Right forelimb (tissue), 1 donor: ENCODE measurements at regions not wholly inside any gene's neighbourhood (a gene's known extent, or its start where the extent isn't known, plus 50 kb on each side); places are given as distances from the start of the nearest gene placed in this dataset.

Experiments used
- DNase-seq: peaks from one replicate; pipeline ENCODE4 v3.0.0-alpha.2; 2018

GRCh38 chr10:121661451-121661851 lies 63.2 kb upstream of the FGFR2 start:
- no peak for DNase-seq

GRCh38 chr10:121659236-121659635 lies 61.0 kb upstream of the FGFR2 start:
- DNase-seq: no peak

DNA sequence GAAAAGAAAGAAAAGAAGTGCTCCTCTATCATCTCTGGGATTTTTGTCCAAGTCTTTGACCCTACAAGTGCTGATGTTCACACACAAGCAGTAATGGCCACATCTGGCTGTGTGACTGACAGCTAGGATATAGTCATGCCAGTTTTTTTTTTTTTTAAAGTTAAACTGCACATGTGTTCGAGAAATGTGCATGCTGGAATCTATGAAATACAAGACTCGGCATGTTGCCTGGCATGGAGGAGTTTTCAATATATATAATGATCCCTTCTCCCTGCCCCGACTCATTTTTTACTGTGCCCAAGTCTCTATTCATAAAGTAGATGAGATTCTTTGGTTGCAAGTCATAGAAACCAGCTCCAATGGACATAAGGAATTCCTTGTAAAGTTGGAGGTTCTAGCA lies 60.4 kb upstream of the FGFR2 start:
- DNase-seq: no peak

DNA sequence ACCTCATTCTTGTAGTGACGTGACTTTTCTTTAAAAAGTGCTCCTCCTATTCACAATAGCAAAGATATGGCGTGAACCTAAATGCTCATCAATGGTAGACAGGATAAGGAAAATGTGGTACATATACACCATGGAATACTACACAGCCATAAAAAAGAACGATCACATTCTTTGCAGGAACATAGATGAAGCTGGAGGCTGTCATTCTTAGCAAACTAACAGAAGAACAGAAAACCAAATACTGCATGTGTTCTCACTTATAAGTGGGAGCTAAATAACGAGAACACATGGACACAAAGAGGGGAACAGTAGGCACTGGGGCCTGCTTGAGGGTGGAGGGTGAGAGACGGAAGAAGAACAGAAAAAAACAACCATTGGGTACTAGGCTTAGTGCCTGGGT lies 59.9 kb upstream of the FGFR2 start:
- DNase-seq: no peak

DNA sequence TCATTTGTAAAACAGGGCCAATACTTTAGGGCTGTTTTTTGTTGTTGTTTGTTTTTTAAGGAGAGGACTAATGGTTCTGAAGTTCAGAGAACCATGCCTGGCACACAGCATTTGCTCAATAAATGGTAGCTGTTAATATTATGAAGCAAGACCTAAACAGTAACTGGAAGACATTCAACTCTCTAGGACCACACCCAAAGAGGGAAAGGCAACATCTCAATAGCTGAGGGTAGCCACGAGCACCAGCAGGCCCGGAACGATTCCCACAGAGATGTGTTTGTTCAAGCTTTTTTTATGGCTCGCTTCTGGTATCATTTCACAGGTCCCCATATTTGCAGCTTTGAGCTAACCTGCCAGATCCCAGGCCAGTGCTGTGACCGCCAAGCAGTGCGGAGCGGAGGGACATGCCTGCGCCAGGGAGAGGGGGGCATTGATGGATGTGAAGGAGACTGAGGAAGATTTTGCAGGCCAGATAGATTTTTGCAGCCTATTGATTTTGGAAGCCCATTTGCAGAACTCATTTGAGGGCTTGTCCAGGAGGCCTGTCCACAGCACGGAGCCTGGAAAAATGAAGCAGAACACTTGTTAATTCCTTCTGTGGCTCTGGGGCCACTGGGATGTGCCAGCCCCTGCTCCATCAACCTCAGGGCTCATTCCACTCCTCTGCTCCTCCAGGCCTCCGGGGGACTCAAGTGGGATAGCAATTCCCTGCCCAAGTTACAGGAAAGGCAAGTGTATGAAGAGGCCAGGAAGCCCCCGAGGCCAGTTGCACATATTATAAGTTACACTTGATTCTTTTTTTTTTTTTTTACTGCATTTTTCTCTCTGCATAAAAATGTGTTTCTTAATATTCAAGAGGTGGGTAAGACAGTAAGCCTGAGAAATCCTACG lies 57.3 kb upstream of the FGFR2 start:
- no peak for DNase-seq

- no peak for DNase-seq
These were observed 55.8 kb upstream of the FGFR2 start for GRCh38 chr10:121654021-121654545.

DNA sequence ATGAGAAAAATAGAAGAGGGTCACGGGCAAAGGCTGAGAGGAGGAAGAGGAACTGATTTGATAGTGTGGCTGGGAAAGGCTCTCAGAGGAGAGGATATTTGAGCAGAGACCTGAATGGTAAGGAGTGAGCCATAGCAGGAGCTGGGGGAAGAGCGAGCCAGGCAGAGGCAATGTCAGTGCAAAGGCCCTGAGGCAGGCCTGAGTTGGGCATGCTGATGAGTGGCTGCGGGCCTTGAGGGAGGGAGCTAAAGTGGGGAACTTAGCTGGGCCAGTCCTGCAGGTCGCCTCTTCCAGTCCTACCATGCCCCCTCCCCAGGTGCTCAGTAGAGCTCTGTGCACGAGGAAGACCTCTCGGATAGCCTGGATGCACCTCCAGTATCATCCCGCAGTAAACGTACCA lies 55.4 kb upstream of the FGFR2 start:
- no peak for DNase-seq

GRCh38 chr10:121648493-121648892 lies 50.2 kb upstream of the FGFR2 start:
- no peak for DNase-seq

DNA sequence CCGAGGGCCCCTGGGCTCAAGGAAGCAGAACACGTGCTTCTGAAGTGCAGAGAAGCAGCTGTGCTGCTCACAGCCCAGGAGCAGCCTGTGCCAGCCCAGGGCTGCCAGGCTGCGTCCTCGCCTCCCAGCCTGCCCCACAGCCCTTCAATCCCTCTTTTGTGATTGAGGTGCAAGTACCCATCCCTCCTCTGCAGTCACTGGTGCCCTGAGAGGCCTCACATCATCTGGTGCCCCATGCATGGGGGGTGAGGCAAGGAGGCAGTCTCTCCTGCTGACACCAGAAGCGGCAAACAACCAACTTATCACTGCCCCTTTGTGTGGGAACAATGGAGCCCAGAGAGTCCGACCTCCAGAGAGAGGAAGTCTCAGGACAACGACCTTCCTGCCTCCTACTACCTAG lies 49.8 kb upstream of the FGFR2 start:
- no peak for DNase-seq
